ENCODE measurements at regions not wholly inside any gene's neighbourhood (a gene's known extent, or its start where the extent isn't known, plus 50 kb on each side); places are given as distances from the start of the nearest gene placed in this dataset.

GRCh38 chr6:14191761-14192160 is 74.2 kb downstream of the CD83 start:
- H3K4me2 ChIP-seq = no peak overlapping the region
- ATAC-seq (no peak), DNase-seq (ENCODE audit: low spot score) (no peak)
- no peak overlapping the region for H2AFZ ChIP-seq
- no peaks in the 10 kb centered on the region for H3K36me3 Mint-ChIP-seq (ENCODE audit: low read depth)
- no peaks in the 10 kb centered on the region for H3F3A ChIP-seq (replicated peaks; ENCODE audit: low read depth)
- no peaks in the 10 kb centered on the region for H4K20me1 ChIP-seq (replicated peaks; ENCODE audit: insufficient read depth)
- peaks cover 5% of the 10 kb centered on the region for H3K27me3 Mint-ChIP-seq (ENCODE audit: insufficient read depth, low read depth, poor library complexity)
- H3K27ac ChIP-seq (ENCODE audit: low read depth) = no peak overlapping the region
- no peaks in the 10 kb centered on the region for H3K9me3 Mint-ChIP-seq
- H3K27ac Mint-ChIP-seq = no peak overlapping the region
- no peaks in the 10 kb centered on the region; the same call in 1 of the 2 replicates for H3K27me3 ChIP-seq (ENCODE audit: insufficient read depth)
- H3K4me3 Mint-ChIP-seq = no peak overlapping the region
- H3K79me2 ChIP-seq (replicated peaks; ENCODE audit: insufficient read depth) = no peaks in the 10 kb centered on the region
- peaks cover 5% of the 10 kb centered on the region; the same call in 1 of the 2 replicates for H3K9me2 ChIP-seq (ENCODE audit: insufficient read depth)
- H3K36me3 ChIP-seq (ENCODE audit: insufficient read depth) = no peaks in the 10 kb centered on the region
- TF ChIP-seq ZNF331 (CRISPR knock-in tag; IDR thresholded peaks at IDR 0.05; ENCODE audit: low read depth) (no peak), ZNF462 (CRISPR knock-in tag; IDR thresholded peaks at IDR 0.05) (no peak)
- H3K4me3 ChIP-seq = no peak overlapping the region
- peaks cover 19% of the 10 kb centered on the region for H3K4me1 ChIP-seq (ENCODE audit: insufficient read depth)
- peaks cover 24% of the 10 kb centered on the region for H3K4me1 Mint-ChIP-seq

GRCh38 chr6:14192216-14192788 is 74.7 kb downstream of the CD83 start:
- H3K27ac ChIP-seq (ENCODE audit: low read depth) = no peak overlapping the region
- no peak overlapping the region for H3K4me3 ChIP-seq
- ATAC-seq = no peak
- no peaks in the 10 kb centered on the region; the same call in 1 of the 2 replicates for H3K27me3 ChIP-seq (ENCODE audit: insufficient read depth)
- Mint-ChIP-seq H3K4me3 (no peak overlapping the region), H3K4me1 (peaks cover 24% of the 10 kb centered on the region), H3K9me3 (no peaks in the 10 kb centered on the region), H3K27me3 (ENCODE audit: insufficient read depth, low read depth, poor library complexity) (peaks cover 5% of the 10 kb centered on the region), H3K27ac (no peak overlapping the region), H3K36me3 (ENCODE audit: low read depth) (no peaks in the 10 kb centered on the region)
- no peaks in the 10 kb centered on the region for H3K36me3 ChIP-seq (ENCODE audit: insufficient read depth)
- H3F3A ChIP-seq (replicated peaks; ENCODE audit: low read depth) = no peaks in the 10 kb centered on the region
- no peak overlapping the region for H3K4me2 ChIP-seq
- H2AFZ ChIP-seq = no peak overlapping the region
- DNase-seq (ENCODE audit: low spot score) = no peak
- peaks cover 19% of the 10 kb centered on the region for H3K4me1 ChIP-seq (ENCODE audit: insufficient read depth)
- H3K9me2 ChIP-seq (ENCODE audit: insufficient read depth) = peaks cover 5% of the 10 kb centered on the region; the same call in 1 of the 2 replicates
- no peaks in the 10 kb centered on the region for H3K79me2 ChIP-seq (replicated peaks; ENCODE audit: insufficient read depth)
- no peaks in the 10 kb centered on the region for H4K20me1 ChIP-seq (replicated peaks; ENCODE audit: insufficient read depth)
- TF ChIP-seq STAT1 (IDR thresholded peaks at IDR 0.05; ENCODE audit: unreplicated experiment) = no peak
- TF ChIP-seq ZNF462 (CRISPR knock-in tag; IDR thresholded peaks at IDR 0.05) = no peak
